GM06990 (cell line): ENCODE measurements at regions not wholly inside any gene's neighbourhood (a gene's known extent, or its start where the extent isn't known, plus 50 kb on each side); places are given as distances from the start of the nearest gene placed in this dataset.
A peak's percentile ranks its signal among the peaks of the same experiment; 100 is the strongest.

ENCODE experiments used
- DNase-seq: peaks from one replicate; pipeline ENCODE4 v3.0.0-alpha.2; 2011; ENCODE audit not compliant: insufficient read length; ENCODE audit errors: extremely low read depth
- H3K27me3 ChIP-seq: replicated peaks from 2 replicates; pipeline ENCODE4 v1.6.0; 2011; ENCODE audit warnings: low read length; ENCODE audit not compliant: control insufficient read depth, insufficient read depth
- H3K36me3 ChIP-seq: 2 replicates; pipeline ENCODE4 v1.5.1; 2011; ENCODE audit warnings: low read length; ENCODE audit not compliant: control insufficient read depth, insufficient read depth
- H3K4me3 ChIP-seq: replicated peaks from 2 replicates; pipeline ENCODE4 v1.5.1; 2011; ENCODE audit warnings: low read depth, mild to moderate bottlenecking, control low read depth, low read length
- CTCF ChIP-seq: IDR thresholded peaks from 2 replicates; pipeline ENCODE4 v1.5.1; 2011; ENCODE audit warnings: low read length, control low read depth, mild to moderate bottlenecking, inconsistent platforms; ENCODE audit not compliant: insufficient read depth, poor library complexity, severe bottlenecking

GRCh38 chr5:124941051-124942049 lies 194.9 kb upstream of the ZNF608 start:
- H3K27me3 ChIP-seq, result no peaks in the 10 kb centered on the region

GRCh38 chr5:124948062-124948753 lies 201.8 kb upstream of the ZNF608 start:
- Histone ChIP-seq H3K4me3 (no peak overlapping the region), H3K36me3 (no peaks in the 10 kb centered on the region), H3K27me3 (no peaks in the 10 kb centered on the region)
- no peak for DNase-seq
- TF ChIP-seq CTCF, result no peak

More at GRCh38 chr5:124941051-124942049, 194.9 kb upstream of the ZNF608 start:
- no peak for TF ChIP-seq CTCF
- Histone ChIP-seq H3K4me3 (no peak overlapping the region), H3K36me3 (no peaks in the 10 kb centered on the region)
- no peak for DNase-seq

- TF ChIP-seq CTCF, result no peak
- no peak overlapping the region for H3K4me3 ChIP-seq
- H3K27me3 ChIP-seq, result no peaks in the 10 kb centered on the region
- no peaks in the 10 kb centered on the region for H3K36me3 ChIP-seq
- no peak for DNase-seq
Observed at GRCh38 chr5:124948754-124949275, 202.4 kb upstream of the ZNF608 start.

DNA sequence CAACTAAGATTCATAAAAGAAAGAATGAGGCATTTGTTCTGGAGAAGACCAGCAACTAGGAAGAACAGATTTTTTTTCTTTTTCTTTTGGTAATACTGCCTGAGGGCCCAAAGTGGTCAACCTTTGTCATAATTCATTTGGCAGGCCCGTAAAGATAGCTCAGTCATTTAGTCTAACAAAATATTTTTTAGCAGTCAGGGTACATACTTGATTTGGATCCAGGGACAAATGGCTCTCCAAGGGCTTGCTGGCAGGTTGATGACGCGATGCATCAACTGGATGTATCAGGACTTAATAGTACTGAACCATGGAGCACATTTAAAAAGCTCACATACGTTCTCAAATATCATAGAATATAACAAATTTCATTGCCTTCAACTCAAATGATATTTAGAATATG lies 203.4 kb upstream of the ZNF608 start:
- Histone ChIP-seq H3K27me3 (no peaks in the 10 kb centered on the region), H3K36me3 (no peaks in the 10 kb centered on the region), H3K4me3 (no peak overlapping the region)
- TF ChIP-seq CTCF, result no peak
- no peak for DNase-seq

DNA sequence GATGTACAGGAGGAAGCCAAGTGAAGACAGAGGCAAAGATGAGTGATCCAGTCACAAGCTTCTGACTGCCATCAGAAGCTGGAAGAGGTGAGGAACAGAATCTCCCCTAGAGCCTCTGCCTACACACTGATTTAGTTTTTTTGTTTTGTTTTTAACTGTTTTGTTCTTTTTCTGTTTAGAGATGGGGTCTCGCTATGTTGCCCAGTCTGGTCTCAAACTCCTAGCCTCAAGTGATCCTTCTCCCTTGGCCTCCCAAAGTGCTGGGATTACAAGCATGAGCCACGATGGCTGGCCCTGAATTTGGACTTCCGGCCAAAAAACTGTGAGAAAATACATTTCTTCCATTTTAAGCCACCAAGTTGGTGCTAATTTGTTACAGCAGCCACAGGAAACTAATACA lies 204.7 kb upstream of the ZNF608 start:
- DNase-seq, result no peak
- Histone ChIP-seq H3K36me3 (no peaks in the 10 kb centered on the region), H3K4me3 (peak overlapping the region; percentile 13), H3K27me3 (no peaks in the 10 kb centered on the region)
- TF ChIP-seq CTCF, result no peak
